ENCODE measurements at regions not wholly inside any gene's neighbourhood (a gene's known extent, or its start where the extent isn't known, plus 50 kb on each side); places are given as distances from the start of the nearest gene placed in this dataset.
"Not testable (repeated sequence)": the region's sequence is repeated elsewhere in the genome, so short reads cannot be mapped to it uniquely, and the experiment has no call there.

- WGBS = 70% methylated on average over 2 of the region's 2 CpGs
- Histone ChIP-seq H3K27me3 (no peaks in the 10 kb centered on the region), H3K9me3 (no peaks in the 10 kb centered on the region), H3K36me3 (no peaks in the 10 kb centered on the region), H3K4me1 (peaks cover 5% of the 10 kb centered on the region), H3K4me3 (no peak overlapping the region), H3K27ac (no peak overlapping the region)
- TF ChIP-seq CTCF (IDR thresholded peaks at IDR 0.05) = no peak
- no peak for TF ChIP-seq POLR2A (IDR thresholded peaks at IDR 0.05)
- TF ChIP-seq EP300 (IDR thresholded peaks at IDR 0.05) = no peak
- no peak for DNase-seq (ENCODE audit: low spot score in 2 of 2)
These were observed 161.5 kb upstream of the CDKN2B start for GRCh38 chr9:22170556-22170955.

GRCh38 chr9:22170990-22171670 lies 162.0 kb upstream of the CDKN2B start:
- Histone ChIP-seq H3K4me3 (no peak overlapping the region), H3K9me3 (no peaks in the 10 kb centered on the region), H3K27me3 (no peaks in the 10 kb centered on the region), H3K4me1 (peaks cover 5% of the 10 kb centered on the region), H3K27ac (no peak overlapping the region), H3K36me3 (no peaks in the 10 kb centered on the region)
- DNase-seq (ENCODE audit: low spot score in 2 of 2) = no peak
- TF ChIP-seq POLR2A (IDR thresholded peaks at IDR 0.05) = no peak
- no peak for TF ChIP-seq POLR2AphosphoS5 (IDR thresholded peaks at IDR 0.05)
- no peak for TF ChIP-seq CTCF (IDR thresholded peaks at IDR 0.05)
- no peak for TF ChIP-seq EP300 (IDR thresholded peaks at IDR 0.05)
- WGBS = 73% methylated on average over 2 of the region's 2 CpGs

GRCh38 chr9:22171691-22172090 lies 162.6 kb upstream of the CDKN2B start:
- H3K27me3 ChIP-seq = no peaks in the 10 kb centered on the region
- peaks cover 5% of the 10 kb centered on the region for H3K4me1 ChIP-seq
- TF ChIP-seq EP300 (IDR thresholded peaks at IDR 0.05) (no peak), CTCF (IDR thresholded peaks at IDR 0.05) (no peak), POLR2AphosphoS5 (IDR thresholded peaks at IDR 0.05) (no peak), POLR2A (IDR thresholded peaks at IDR 0.05) (no peak)
- H3K36me3 ChIP-seq = no peaks in the 10 kb centered on the region
- no peaks in the 10 kb centered on the region for H3K9me3 ChIP-seq
- no peak for DNase-seq (ENCODE audit: low spot score in 2 of 2)
- 94% methylated on average over 3 of the region's 3 CpGs for WGBS
- H3K4me3 ChIP-seq = no peak overlapping the region
- no peak overlapping the region for H3K27ac ChIP-seq

- Histone ChIP-seq H3K27ac (no peak overlapping the region), H3K36me3 (no peaks in the 10 kb centered on the region), H3K4me3 (no peak overlapping the region), H3K9me3 (no peaks in the 10 kb centered on the region), H3K27me3 (no peaks in the 10 kb centered on the region), H3K4me1 (peaks cover 5% of the 10 kb centered on the region)
- WGBS = 90% methylated on average over 2 of the region's 2 CpGs
- no peak for DNase-seq (ENCODE audit: low spot score in 2 of 2)
- no peak for TF ChIP-seq POLR2AphosphoS5 (IDR thresholded peaks at IDR 0.05)
- no peak for TF ChIP-seq EP300 (IDR thresholded peaks at IDR 0.05)
- no peak for TF ChIP-seq CTCF (IDR thresholded peaks at IDR 0.05)
- no peak for TF ChIP-seq POLR2A (IDR thresholded peaks at IDR 0.05)
These were observed 164.8 kb upstream of the CDKN2B start for GRCh38 chr9:22173908-22174307.

- 77% methylated on average over 2 of the region's 2 CpGs for WGBS
- TF ChIP-seq POLR2AphosphoS5 (IDR thresholded peaks at IDR 0.05) = no peak
- no peak for TF ChIP-seq EP300 (IDR thresholded peaks at IDR 0.05)
- TF ChIP-seq CTCF (IDR thresholded peaks at IDR 0.05) = no peak
- TF ChIP-seq POLR2A (IDR thresholded peaks at IDR 0.05) = no peak
These were observed 167.0 kb upstream of the CDKN2B start for GRCh38 chr9:22175972-22176545.

GRCh38 chr9:22181021-22181420 lies 171.9 kb upstream of the CDKN2B start:
- H3K4me3 ChIP-seq; DNase-seq (ENCODE audit: low spot score in 2 of 2); H3K4me1 ChIP-seq; H3K36me3 ChIP-seq; H3K9me3 ChIP-seq; H3K27ac ChIP-seq; H3K27me3 ChIP-seq: not testable (repeated sequence)
- WGBS = 85% methylated on average over 2 of the region's 2 CpGs

More at GRCh38 chr9:22175972-22176545, 167.0 kb upstream of the CDKN2B start:
- no peak overlapping the region for H3K27ac ChIP-seq
- H3K36me3 ChIP-seq = no peaks in the 10 kb centered on the region
- H3K4me1 ChIP-seq = no peaks in the 10 kb centered on the region
- no peak for DNase-seq (ENCODE audit: low spot score in 2 of 2)
- H3K9me3 ChIP-seq = no peaks in the 10 kb centered on the region
- H3K27me3 ChIP-seq = no peaks in the 10 kb centered on the region
- no peak overlapping the region for H3K4me3 ChIP-seq

All from suprapubic skin (tissue), 4 donors.